ENCODE measurements at regions not wholly inside any gene's neighbourhood (a gene's known extent, or its start where the extent isn't known, plus 50 kb on each side); places are given as distances from the start of the nearest gene placed in this dataset.

GRCh38 chr3:153269730-153270129 lies 107.7 kb downstream of the RAP2B start:
- Mint-ChIP-seq H3K9me3 (ENCODE audit: unreplicated experiment) (peaks cover 11% of the 10 kb centered on the region), H3K4me1 (ENCODE audit: low read depth, unreplicated experiment) (no peaks in the 10 kb centered on the region), H3K36me3 (ENCODE audit: insufficient read depth, unreplicated experiment) (no peaks in the 10 kb centered on the region), H3K27me3 (ENCODE audit: insufficient read depth, unreplicated experiment) (no peaks in the 10 kb centered on the region), H3K4me3 (ENCODE audit: unreplicated experiment) (no peak overlapping the region), H3K27ac (ENCODE audit: unreplicated experiment) (no peak overlapping the region)
- Histone ChIP-seq H3K9me3 (no peaks in the 10 kb centered on the region), H3K4me1 (no peaks in the 10 kb centered on the region), H3K27me3 (replicated peaks; ENCODE audit: control insufficient read depth, insufficient read depth, low read length) (no peaks in the 10 kb centered on the region), H3K4me3 (ENCODE audit: low read depth, low read length) (no peak overlapping the region), H3K36me3 (ENCODE audit: control insufficient read depth, insufficient read depth, low read length) (no peaks in the 10 kb centered on the region)
- DNase-seq = no peak
- POLR2A ChIA-PET = no interaction called here
- no peak for TF ChIP-seq CTCF (IDR thresholded peaks at IDR 0.05; ENCODE audit: insufficient read depth in 1 of 2, low read depth in 1 of 2, low read length in 1 of 2, severe bottlenecking in 1 of 2, unreplicated experiment in 1 of 2)
- intact Hi-C loops (cut with micrococcal nuclease; ENCODE audit: unreplicated experiment) = no loop called here
- CTCF ChIA-PET = no interaction called here
- BruUV-seq (replicated peaks) = no TSS peak

- POLR2A ChIA-PET = no interaction called here
- intact Hi-C loops (cut with micrococcal nuclease; ENCODE audit: unreplicated experiment) = no loop called here
- no TSS peak for BruUV-seq (replicated peaks)
These were observed 111.2 kb downstream of the RAP2B start for GRCh38 chr3:153273217-153273616.

GRCh38 chr3:153273767-153274435 lies 111.9 kb downstream of the RAP2B start:
- CTCF ChIA-PET = interaction anchor here (0.7 to 1.4 kb wide), 2 partner anchors 16 to 114 kb away, joined by 3 read pairs; no protein-coding TSS in a partner anchor
- no TSS peak for BruUV-seq (replicated peaks)
- intact Hi-C loops (cut with micrococcal nuclease; ENCODE audit: unreplicated experiment) = no loop called here

More at GRCh38 chr3:153273217-153273616, 111.2 kb downstream of the RAP2B start:
- Histone ChIP-seq H3K4me3 (ENCODE audit: low read depth, low read length) (no peak overlapping the region), H3K4me1 (no peaks in the 10 kb centered on the region), H3K36me3 (ENCODE audit: control insufficient read depth, insufficient read depth, low read length) (no peaks in the 10 kb centered on the region), H3K27me3 (replicated peaks; ENCODE audit: control insufficient read depth, insufficient read depth, low read length) (no peaks in the 10 kb centered on the region), H3K9me3 (no peaks in the 10 kb centered on the region)
- no peak for TF ChIP-seq CTCF (IDR thresholded peaks at IDR 0.05; ENCODE audit: insufficient read depth in 1 of 2, low read depth in 1 of 2, low read length in 1 of 2, severe bottlenecking in 1 of 2, unreplicated experiment in 1 of 2)
- Mint-ChIP-seq H3K4me3 (ENCODE audit: unreplicated experiment) (no peak overlapping the region), H3K27me3 (ENCODE audit: insufficient read depth, unreplicated experiment) (peaks cover under 1% of the 10 kb centered on the region), H3K36me3 (ENCODE audit: insufficient read depth, unreplicated experiment) (no peaks in the 10 kb centered on the region), H3K9me3 (ENCODE audit: unreplicated experiment) (no peaks in the 10 kb centered on the region), H3K27ac (ENCODE audit: unreplicated experiment) (no peak overlapping the region), H3K4me1 (ENCODE audit: low read depth, unreplicated experiment) (no peaks in the 10 kb centered on the region)
- CTCF ChIA-PET = interaction anchor here (0.7 to 1.4 kb wide), 2 partner anchors 17 to 113 kb away, joined by 3 read pairs; no protein-coding TSS in a partner anchor
- no peak for DNase-seq

More at GRCh38 chr3:153273767-153274435, 111.9 kb downstream of the RAP2B start:
- DNase-seq = no peak
- H3K27me3 Mint-ChIP-seq (ENCODE audit: insufficient read depth, unreplicated experiment) = peaks cover 3% of the 10 kb centered on the region
- TF ChIP-seq CTCF (IDR thresholded peaks at IDR 0.05; ENCODE audit: insufficient read depth in 1 of 2, low read depth in 1 of 2, low read length in 1 of 2, severe bottlenecking in 1 of 2, unreplicated experiment in 1 of 2) = no peak
- Histone ChIP-seq H3K36me3 (ENCODE audit: control insufficient read depth, insufficient read depth, low read length) (no peaks in the 10 kb centered on the region), H3K27me3 (replicated peaks; ENCODE audit: control insufficient read depth, insufficient read depth, low read length) (no peaks in the 10 kb centered on the region), H3K4me3 (ENCODE audit: low read depth, low read length) (no peak overlapping the region), H3K4me1 (no peaks in the 10 kb centered on the region), H3K9me3 (no peaks in the 10 kb centered on the region)
- H3K4me1 Mint-ChIP-seq (ENCODE audit: low read depth, unreplicated experiment) = no peaks in the 10 kb centered on the region
- H3K36me3 Mint-ChIP-seq (ENCODE audit: insufficient read depth, unreplicated experiment) = no peaks in the 10 kb centered on the region
- no peak overlapping the region for H3K4me3 Mint-ChIP-seq (ENCODE audit: unreplicated experiment)
- no peak overlapping the region for H3K27ac Mint-ChIP-seq (ENCODE audit: unreplicated experiment)
- H3K9me3 Mint-ChIP-seq (ENCODE audit: unreplicated experiment) = no peaks in the 10 kb centered on the region
- POLR2A ChIA-PET = no interaction called here

Measured in Caco-2 (cell line).